HAP-1 (cell line): ENCODE measurements at regions not wholly inside any gene's neighbourhood (a gene's known extent, or its start where the extent isn't known, plus 50 kb on each side); places are given as distances from the start of the nearest gene placed in this dataset.
"Not testable (repeated sequence)": the region's sequence is repeated elsewhere in the genome, so short reads cannot be mapped to it uniquely, and the experiment has no call there.

Source experiments
- DNase-seq, 2 experiments: peaks; one replicate each; pipeline ENCODE4 v3.0.0-alpha.2; 2016 to 2020; ENCODE audit warnings: low spot score in 2 of 2
- H3K27me3 ChIP-seq: fragments of 250-450 bp; sonication (Bioruptor Pico); 2 replicates; pipeline ENCODE4 v1.5.1; 2020; ENCODE audit warnings: low read depth, mild to moderate bottlenecking, moderate library complexity
- H3K36me3 ChIP-seq: fragments of 250-450 bp; sonication (Bioruptor Pico); replicated peaks from 2 replicates; pipeline ENCODE4 v1.5.1; 2020; ENCODE audit warnings: mild to moderate bottlenecking
- H3K4me1 ChIP-seq: fragments of 250-450 bp; sonication (Bioruptor Pico); 2 replicates; pipeline ENCODE4 v1.5.1; 2020; ENCODE audit warnings: mild to moderate bottlenecking
- H3K4me3 ChIP-seq: fragments of 250-450 bp; sonication (Bioruptor Pico); 2 replicates; pipeline ENCODE4 v1.5.1; 2020; ENCODE audit warnings: mild to moderate bottlenecking, moderate library complexity
- H3K9me3 ChIP-seq: fragments of 250-450 bp; sonication (Bioruptor Pico); 2 replicates; pipeline ENCODE4 v1.5.1; 2020; ENCODE audit warnings: mild to moderate bottlenecking, moderate library complexity
- in situ Hi-C: fragments of 300-500 bp; cut with MboI; formaldehyde crosslinking; loops from 3 replicates; pipeline ENCODE4 v1.14.3; 2020; ENCODE audit warnings: low sequenced_read_pairs, inconsistent platforms, mixed read lengths

- no peaks in the 10 kb centered on the region for H3K9me3 ChIP-seq
- in situ Hi-C loops = no loop called here
- no peaks in the 10 kb centered on the region for H3K4me1 ChIP-seq
- no peaks in the 10 kb centered on the region for H3K36me3 ChIP-seq
- no peaks in the 10 kb centered on the region for H3K27me3 ChIP-seq
- no peak for DNase-seq
- no peak overlapping the region for H3K4me3 ChIP-seq
These were observed 261.8 kb upstream of the CBLB start for GRCh38 chr3:106130384-106131198.

GRCh38 chr3:106135451-106136160 is 266.8 kb upstream of the CBLB start:
- in situ Hi-C loops = no loop called here
- H3K4me1 ChIP-seq = no peaks in the 10 kb centered on the region
- H3K9me3 ChIP-seq = no peaks in the 10 kb centered on the region
- no peak for DNase-seq
- H3K36me3 ChIP-seq = no peaks in the 10 kb centered on the region
- H3K4me3 ChIP-seq = no peak overlapping the region
- H3K27me3 ChIP-seq = no peaks in the 10 kb centered on the region

GRCh38 chr3:106139826-106140225 is 271.0 kb upstream of the CBLB start:
- H3K36me3 ChIP-seq = no peaks in the 10 kb centered on the region
- H3K4me1 ChIP-seq = no peaks in the 10 kb centered on the region
- no peak for DNase-seq
- in situ Hi-C loops = no loop called here
- H3K27me3 ChIP-seq = no peaks in the 10 kb centered on the region
- H3K4me3 ChIP-seq = no peak overlapping the region
- H3K9me3 ChIP-seq = no peaks in the 10 kb centered on the region

GRCh38 chr3:106140431-106140830 is 271.6 kb upstream of the CBLB start:
- Histone ChIP-seq H3K9me3 (no peaks in the 10 kb centered on the region), H3K27me3 (no peaks in the 10 kb centered on the region), H3K4me3 (no peak overlapping the region), H3K36me3 (no peaks in the 10 kb centered on the region), H3K4me1 (no peaks in the 10 kb centered on the region)
- in situ Hi-C loops = no loop called here
- DNase-seq = no peak

GRCh38 chr3:106144030-106144429 is 275.2 kb upstream of the CBLB start:
- no peak for DNase-seq
- H3K36me3 ChIP-seq = no peaks in the 10 kb centered on the region
- in situ Hi-C loops = no loop called here

GRCh38 chr3:106148440-106149082 is 279.7 kb upstream of the CBLB start:
- H3K4me1 ChIP-seq, H3K27me3 ChIP-seq, in situ Hi-C loops, H3K9me3 ChIP-seq, DNase-seq, H3K36me3 ChIP-seq, H3K4me3 ChIP-seq: not testable (repeated sequence)

More at GRCh38 chr3:106144030-106144429, 275.2 kb upstream of the CBLB start:
- H3K9me3 ChIP-seq = no peaks in the 10 kb centered on the region
- H3K4me3 ChIP-seq = no peak overlapping the region
- H3K4me1 ChIP-seq = no peaks in the 10 kb centered on the region
- H3K27me3 ChIP-seq = no peaks in the 10 kb centered on the region

- no peaks in the 10 kb centered on the region for H3K4me1 ChIP-seq
- H3K4me3 ChIP-seq = no peak overlapping the region
- no peaks in the 10 kb centered on the region for H3K36me3 ChIP-seq
- H3K27me3 ChIP-seq = no peaks in the 10 kb centered on the region
- in situ Hi-C loops = no loop called here
- H3K9me3 ChIP-seq = no peaks in the 10 kb centered on the region
- no peak for DNase-seq
These were observed 288.6 kb upstream of the CBLB start for GRCh38 chr3:106157411-106157810.

- DNase-seq = no peak
- in situ Hi-C loops = no loop called here
These were observed 291.6 kb upstream of the CBLB start for GRCh38 chr3:106160396-106160795.

GRCh38 chr3:106161246-106161645 is 292.4 kb upstream of the CBLB start:
- Histone ChIP-seq H3K36me3 (no peaks in the 10 kb centered on the region), H3K4me3 (no peak overlapping the region), H3K4me1 (no peaks in the 10 kb centered on the region), H3K27me3 (no peaks in the 10 kb centered on the region), H3K9me3 (no peaks in the 10 kb centered on the region)
- in situ Hi-C loops = no loop called here
- DNase-seq = no peak

More at GRCh38 chr3:106160396-106160795, 291.6 kb upstream of the CBLB start:
- H3K9me3 ChIP-seq = no peaks in the 10 kb centered on the region
- no peaks in the 10 kb centered on the region for H3K27me3 ChIP-seq
- no peaks in the 10 kb centered on the region for H3K4me1 ChIP-seq
- H3K4me3 ChIP-seq = no peak overlapping the region
- H3K36me3 ChIP-seq = no peaks in the 10 kb centered on the region

GRCh38 chr3:106167728-106168127 is 298.9 kb upstream of the CBLB start:
- no peaks in the 10 kb centered on the region for H3K36me3 ChIP-seq
- H3K9me3 ChIP-seq = no peaks in the 10 kb centered on the region
- H3K4me3 ChIP-seq = no peak overlapping the region
- peaks cover 5% of the 10 kb centered on the region for H3K4me1 ChIP-seq
- in situ Hi-C loops = no loop called here
- H3K27me3 ChIP-seq = no peaks in the 10 kb centered on the region
- DNase-seq = no peak

GRCh38 chr3:106168962-106169750 is 300.3 kb upstream of the CBLB start:
- H3K36me3 ChIP-seq = no peaks in the 10 kb centered on the region
- H3K9me3 ChIP-seq = no peaks in the 10 kb centered on the region
- DNase-seq = peak in 1 of 2 experiments; percentile 71
- H3K27me3 ChIP-seq = no peaks in the 10 kb centered on the region
- no peak overlapping the region for H3K4me3 ChIP-seq
- in situ Hi-C loops = no loop called here
- H3K4me1 ChIP-seq = peaks cover 14% of the 10 kb centered on the region

- in situ Hi-C loops = no loop called here
- no peak overlapping the region for H3K4me3 ChIP-seq
- DNase-seq = no peak
- H3K27me3 ChIP-seq = no peaks in the 10 kb centered on the region
- H3K9me3 ChIP-seq = no peaks in the 10 kb centered on the region
- peaks cover 14% of the 10 kb centered on the region for H3K4me1 ChIP-seq
- H3K36me3 ChIP-seq = no peaks in the 10 kb centered on the region
These were observed 301.8 kb upstream of the CBLB start for GRCh38 chr3:106170636-106171035.

- no peak for DNase-seq
- Histone ChIP-seq H3K36me3 (no peaks in the 10 kb centered on the region), H3K4me1 (peaks cover 14% of the 10 kb centered on the region), H3K4me3 (no peak overlapping the region), H3K9me3 (no peaks in the 10 kb centered on the region), H3K27me3 (no peaks in the 10 kb centered on the region)
- in situ Hi-C loops = no loop called here
These were observed 303.3 kb upstream of the CBLB start for GRCh38 chr3:106172101-106172500.
